ENCODE measurements at regions not wholly inside any gene's neighbourhood (a gene's known extent, or its start where the extent isn't known, plus 50 kb on each side); places are given as distances from the start of the nearest gene placed in this dataset.

- TF ChIP-seq CTCF (IDR thresholded peaks at IDR 0.05) (no peak), POLR2A (IDR thresholded peaks at IDR 0.05) (no peak)
Measured at GRCh38 chr12:124512667-124513296, 54.6 kb downstream of the NCOR2 start.

Measured in right lobe of liver (tissue), 4 donors.